ENCODE measurements at regions not wholly inside any gene's neighbourhood (a gene's known extent, or its start where the extent isn't known, plus 50 kb on each side); places are given as distances from the start of the nearest gene placed in this dataset.

GRCh38 chr13:80195649-80196048 lies 145.3 kb downstream of the SPRY2 start:
- DNase-seq (no peak), ATAC-seq (no peak)
- H3K36me3 ChIP-seq, result no peaks in the 10 kb centered on the region
- 63% methylated on average over 2 of the region's 2 CpGs for WGBS (ENCODE audit: insufficient coverage, low coverage, low lambda C conversion rate, missing lambda C conversion rate)
- H3K27me3 ChIP-seq, result no peaks in the 10 kb centered on the region
- peaks cover 0 to 20% (median 6%) of the 10 kb centered on the region in 4 donors for H3K4me1 ChIP-seq
- no peak overlapping the region for H3K4me3 ChIP-seq
- H3K27ac ChIP-seq, result no peak overlapping the region
- intact Hi-C loops (cut with DNase I), result no loop called here
- TF ChIP-seq CTCF (IDR thresholded peaks at IDR 0.05), result no peak
- TF ChIP-seq POLR2A (IDR thresholded peaks at IDR 0.05), result no peak
- H3K9me3 ChIP-seq, result no peaks in the 10 kb centered on the region

- intact Hi-C loops (cut with DNase I), result no loop called here
- WGBS (ENCODE audit: insufficient coverage, low coverage, low lambda C conversion rate, missing lambda C conversion rate), result 87% methylated on average over 9 of the region's 11 CpGs
- TF ChIP-seq POLR2A (IDR thresholded peaks at IDR 0.05) (no peak), CTCF (IDR thresholded peaks at IDR 0.05) (no peak)
- no peaks in the 10 kb centered on the region for H3K36me3 ChIP-seq
- H3K4me3 ChIP-seq, result no peak overlapping the region
- DNase-seq (no peak), ATAC-seq (no peak)
- H3K27ac ChIP-seq, result no peak overlapping the region
- no peaks in the 10 kb centered on the region for H3K4me1 ChIP-seq
- no peaks in the 10 kb centered on the region for H3K27me3 ChIP-seq
- no peaks in the 10 kb centered on the region for H3K9me3 ChIP-seq
Measured at GRCh38 chr13:80189889-80190597, 150.9 kb downstream of the SPRY2 start.

GRCh38 chr13:80180740-80181355 lies 160.1 kb downstream of the SPRY2 start:
- intact Hi-C loops (cut with DNase I), result no loop called here
- Histone ChIP-seq H3K36me3 (no peaks in the 10 kb centered on the region), H3K27me3 (no peaks in the 10 kb centered on the region), H3K4me3 (no peak overlapping the region), H3K27ac (no peak overlapping the region), H3K4me1 (no peaks in the 10 kb centered on the region), H3K9me3 (no peaks in the 10 kb centered on the region)
- no peak for TF ChIP-seq CTCF (IDR thresholded peaks at IDR 0.05)
- ATAC-seq (no peak), DNase-seq (no peak)
- WGBS (ENCODE audit: insufficient coverage, low coverage, low lambda C conversion rate, missing lambda C conversion rate), result 75% methylated on average over 8 of the region's 8 CpGs

- 90% methylated on average over 3 of the region's 3 CpGs for WGBS (ENCODE audit: insufficient coverage, low coverage, low lambda C conversion rate, missing lambda C conversion rate)
- Histone ChIP-seq H3K27me3 (no peaks in the 10 kb centered on the region), H3K4me3 (no peak overlapping the region), H3K9me3 (no peaks in the 10 kb centered on the region), H3K27ac (no peak overlapping the region), H3K36me3 (no peaks in the 10 kb centered on the region), H3K4me1 (no peaks in the 10 kb centered on the region)
- ATAC-seq (no peak), DNase-seq (no peak)
- intact Hi-C loops (cut with DNase I), result no loop called here
- TF ChIP-seq POLR2A (IDR thresholded peaks at IDR 0.05) (no peak), CTCF (IDR thresholded peaks at IDR 0.05) (no peak)
Measured at GRCh38 chr13:80177327-80177726, 163.6 kb downstream of the SPRY2 start.
